Activated CD4-positive, alpha-beta memory T cell treated with anti-CD3 and anti-CD28 coated beads, Interleukin-2, amount 10 ng/mL, durations not matched to agents 7 days and 5 days (primary cell): ENCODE measurements at regions not wholly inside any gene's neighbourhood (a gene's known extent, or its start where the extent isn't known, plus 50 kb on each side); places are given as distances from the start of the nearest gene placed in this dataset.

Experiments
- CTCF ChIA-PET: fragments of 350-600 bp; sonication (Branson Sonifier 250); formaldehyde crosslinking; loops from one replicate; lab custom pipeline; 2021; ENCODE audit warnings: antibody characterized with exemption, inconsistent platforms; lab: Charles Lee
- POLR2A ChIA-PET: fragments of 350-600 bp; sonication (Branson Sonifier 250); formaldehyde crosslinking; loops from one replicate; lab custom pipeline; 2021; ENCODE audit warnings: antibody characterized with exemption; lab: Charles Lee
- DNase-seq: peaks from one replicate; pipeline ENCODE4 v3.0.0-alpha.2; 2020
- H3K27ac Mint-ChIP-seq: one replicate; pipeline ENCODE4 v1.8.0; 2021; ENCODE audit warnings: mild to moderate bottlenecking, mixed read lengths
- H3K27me3 Mint-ChIP-seq: one replicate; pipeline ENCODE4 v1.8.0; 2021; ENCODE audit warnings: mixed read lengths
- H3K36me3 Mint-ChIP-seq: one replicate; pipeline ENCODE4 v1.8.0; 2021; ENCODE audit warnings: low read depth, mixed read lengths
- H3K4me1 Mint-ChIP-seq: one replicate; pipeline ENCODE4 v1.8.0; 2021; ENCODE audit warnings: mixed read lengths
- H3K4me3 Mint-ChIP-seq: one replicate; pipeline ENCODE4 v1.8.0; 2021; ENCODE audit warnings: mild to moderate bottlenecking, mixed read lengths
- H3K9me3 Mint-ChIP-seq: one replicate; pipeline ENCODE4 v1.8.0; 2021; ENCODE audit warnings: mixed read lengths

GRCh38 chr18:75137346-75137877, 71.5 kb downstream of the PTGR3 start:
- ChIA-PET POLR2A (no interaction called here), CTCF (no interaction called here)
- DNase-seq = no peak
- no peak overlapping the region for H3K4me3 Mint-ChIP-seq
- H3K27me3 Mint-ChIP-seq = peaks cover 4% of the 10 kb centered on the region
- H3K9me3 Mint-ChIP-seq = no peaks in the 10 kb centered on the region
- no peak overlapping the region for H3K27ac Mint-ChIP-seq
- H3K4me1 Mint-ChIP-seq = no peaks in the 10 kb centered on the region
- H3K36me3 Mint-ChIP-seq = no peaks in the 10 kb centered on the region

- H3K4me1 Mint-ChIP-seq = no peaks in the 10 kb centered on the region
- ChIA-PET POLR2A (no interaction called here), CTCF (interaction anchor here (0.6 kb wide), 1 partner anchor 94 kb away, joined by 3 read pairs; no protein-coding TSS in a partner anchor)
- H3K27ac Mint-ChIP-seq = no peak overlapping the region
- H3K9me3 Mint-ChIP-seq = peaks cover under 1% of the 10 kb centered on the region
- DNase-seq = no peak
- H3K27me3 Mint-ChIP-seq = no peaks in the 10 kb centered on the region
- no peak overlapping the region for H3K4me3 Mint-ChIP-seq
- no peaks in the 10 kb centered on the region for H3K36me3 Mint-ChIP-seq
These were observed 73.7 kb downstream of the PTGR3 start for GRCh38 chr18:75135158-75135725.

GRCh38 chr18:75134611-75134975, 74.3 kb downstream of the PTGR3 start:
- peaks cover 5% of the 10 kb centered on the region for H3K9me3 Mint-ChIP-seq
- no peak overlapping the region for H3K27ac Mint-ChIP-seq
- H3K4me1 Mint-ChIP-seq = no peaks in the 10 kb centered on the region
- no peak for DNase-seq
- ChIA-PET POLR2A (no interaction called here), CTCF (interaction anchor here (0.6 kb wide), 1 partner anchor 93 kb away, joined by 3 read pairs; no protein-coding TSS in a partner anchor)
- H3K27me3 Mint-ChIP-seq = no peaks in the 10 kb centered on the region
- no peak overlapping the region for H3K4me3 Mint-ChIP-seq
- no peaks in the 10 kb centered on the region for H3K36me3 Mint-ChIP-seq

GRCh38 chr18:75133721-75134610, 75.0 kb downstream of the PTGR3 start:
- Mint-ChIP-seq H3K4me3 (no peak overlapping the region), H3K9me3 (peaks cover 5% of the 10 kb centered on the region), H3K27me3 (no peaks in the 10 kb centered on the region), H3K4me1 (no peaks in the 10 kb centered on the region), H3K27ac (no peak overlapping the region), H3K36me3 (no peaks in the 10 kb centered on the region)
- ChIA-PET CTCF (interaction anchor here (1.7 kb wide), 1 partner anchor 344 kb away, joined by 3 read pairs; no protein-coding TSS in a partner anchor), POLR2A (no interaction called here)
- DNase-seq = no peak

GRCh38 chr18:75132931-75133525, 75.9 kb downstream of the PTGR3 start:
- Mint-ChIP-seq H3K27ac (no peak overlapping the region), H3K4me1 (no peaks in the 10 kb centered on the region), H3K27me3 (no peaks in the 10 kb centered on the region), H3K4me3 (no peak overlapping the region), H3K9me3 (peaks cover 5% of the 10 kb centered on the region), H3K36me3 (no peaks in the 10 kb centered on the region)
- ChIA-PET CTCF (interaction anchor here (1.7 kb wide), 1 partner anchor 345 kb away, joined by 3 read pairs; no protein-coding TSS in a partner anchor), POLR2A (no interaction called here)
- DNase-seq = no peak

GRCh38 chr18:75132098-75132870, 76.7 kb downstream of the PTGR3 start:
- Mint-ChIP-seq H3K27me3 (no peaks in the 10 kb centered on the region), H3K36me3 (no peaks in the 10 kb centered on the region), H3K27ac (no peak overlapping the region), H3K4me1 (no peaks in the 10 kb centered on the region), H3K9me3 (peaks cover 5% of the 10 kb centered on the region), H3K4me3 (no peak overlapping the region)
- DNase-seq = no peak
- CTCF ChIA-PET = interaction anchor here (1.7 kb wide), 1 partner anchor 346 kb away, joined by 3 read pairs; no protein-coding TSS in a partner anchor
- POLR2A ChIA-PET = no interaction called here

- Mint-ChIP-seq H3K27me3 (no peaks in the 10 kb centered on the region), H3K27ac (no peak overlapping the region), H3K4me1 (peaks cover 5% of the 10 kb centered on the region), H3K4me3 (no peak overlapping the region), H3K36me3 (no peaks in the 10 kb centered on the region), H3K9me3 (peaks cover 5% of the 10 kb centered on the region)
- no peak for DNase-seq
- CTCF ChIA-PET = no interaction called here
- POLR2A ChIA-PET = no interaction called here
These were observed 77.4 kb downstream of the PTGR3 start for GRCh38 chr18:75131381-75132000.

GRCh38 chr18:75130591-75131328, 78.2 kb downstream of the PTGR3 start:
- ChIA-PET POLR2A (no interaction called here), CTCF (no interaction called here)
- Mint-ChIP-seq H3K27ac (no peak overlapping the region), H3K4me3 (no peak overlapping the region), H3K4me1 (peaks cover 10% of the 10 kb centered on the region), H3K27me3 (no peaks in the 10 kb centered on the region), H3K9me3 (peaks cover 5% of the 10 kb centered on the region), H3K36me3 (no peaks in the 10 kb centered on the region)
- no peak for DNase-seq

GRCh38 chr18:75129717-75130477, 79.0 kb downstream of the PTGR3 start:
- Mint-ChIP-seq H3K27me3 (no peaks in the 10 kb centered on the region), H3K9me3 (peaks cover 5% of the 10 kb centered on the region), H3K4me1 (peaks cover 10% of the 10 kb centered on the region), H3K27ac (no peak overlapping the region), H3K36me3 (no peaks in the 10 kb centered on the region), H3K4me3 (no peak overlapping the region)
- no peak for DNase-seq
- ChIA-PET CTCF (no interaction called here), POLR2A (no interaction called here)

GRCh38 chr18:75128911-75129716, 79.8 kb downstream of the PTGR3 start:
- no peaks in the 10 kb centered on the region for H3K36me3 Mint-ChIP-seq
- CTCF ChIA-PET = no interaction called here
- H3K27me3 Mint-ChIP-seq = peaks cover 2% of the 10 kb centered on the region
- no peak for DNase-seq
- POLR2A ChIA-PET = no interaction called here
- peaks cover 5% of the 10 kb centered on the region for H3K9me3 Mint-ChIP-seq
- no peak overlapping the region for H3K4me3 Mint-ChIP-seq
- no peak overlapping the region for H3K27ac Mint-ChIP-seq
- peaks cover 10% of the 10 kb centered on the region for H3K4me1 Mint-ChIP-seq
